Transverse colon (tissue), 4 donors: ENCODE measurements at regions not wholly inside any gene's neighbourhood (a gene's known extent, or its start where the extent isn't known, plus 50 kb on each side); places are given as distances from the start of the nearest gene placed in this dataset.

ENCODE experiments used
- DNase-seq: peaks from one replicate; pipeline ENCODE4 v3.0.0-alpha.2; 2019
- H3K27ac ChIP-seq, 4 donors: fragments of 200-600 bp; sonication (generic); 2 replicates each; pipeline ENCODE4 v1.5.1; 2016 to 2018; ENCODE audit warnings: inconsistent platforms in 4 of 4
- H3K27me3 ChIP-seq: fragments of 200-600 bp; sonication (generic); 2 replicates; pipeline ENCODE4 v1.5.1; 2017; ENCODE audit warnings: inconsistent platforms
- H3K36me3 ChIP-seq, 4 donors: fragments of 200-600 bp; sonication (generic); 2 replicates each; pipeline ENCODE4 v1.5.1; 2017 to 2019; ENCODE audit warnings: inconsistent platforms in 4 of 4
- H3K4me1 ChIP-seq, 4 donors: fragments of 200-600 bp; sonication (generic); 2 replicates each; pipeline ENCODE4 v1.5.1; 2017 to 2020; ENCODE audit warnings: inconsistent platforms in 4 of 4
- H3K4me3 ChIP-seq, 4 donors: fragments of 200-600 bp; sonication (generic); 1 replicate in 1 of 4; 2 replicates in 3 of 4; pipeline versions ENCODE4 v1.5.1 to v1.6.1; 2017 to 2019; ENCODE audit warnings: inconsistent platforms in 4 of 4
- H3K9me3 ChIP-seq, 2 donors: fragments of 200-600 bp; sonication (generic); 2 replicates each; pipeline ENCODE4 v1.5.1; 2017 to 2019; ENCODE audit warnings: inconsistent platforms in 2 of 2
- EP300 ChIP-seq: sonication (generic); formaldehyde crosslinking; IDR thresholded peaks from one replicate; pipeline ENCODE4 v1.6.1; 2017; ENCODE audit warnings: antibody characterized with exemption, low read depth
- POLR2A ChIP-seq: fragments of 450-650 bp; IDR thresholded peaks from one replicate; pipeline ENCODE4 v1.6.1; 2016; ENCODE audit warnings: antibody characterized with exemption, mild to moderate bottlenecking, moderate library complexity
- POLR2AphosphoS5 ChIP-seq, 3 donors: sonication (generic); formaldehyde crosslinking; IDR thresholded peaks; one replicate each; pipeline ENCODE4 v1.6.1; 2016; ENCODE audit warnings: antibody characterized with exemption in 3 of 3
- WGBS, 2 donors: methylation state at CpG; one replicate each; pipeline ENCODE4 v1.1.5; 2018; ENCODE audit warnings: low coverage in 1 of 2; 5-methylcytosine and 5-hydroxymethylcytosine counted together
- in situ Hi-C, 4 donors: fragments of 200-750 bp; cut with MboI; loops; one replicate each; pipeline versions ENCODE4 v1.15.0 to v1.15.1; 2017; ENCODE audit warnings: low sequenced_read_pairs in 3 of 4, low pct_ligation_motif_present in 1 of 4, low pct_unique_long_range_greater_than_20kb in 1 of 4
- intact Hi-C: fragments of 100-400 bp; cut with DNase I; formaldehyde crosslinking; loops from one replicate; pipeline ENCODE4 v1.15.1; 2023; ENCODE audit warnings: low total_unique reads
- TF ChIP-seq, protein P1 (sequence below), 5 experiments: fragments of 200-600 bp in 3 of 5; fragments of 450-650 bp in 2 of 5; sonication (generic) in 3 of 5; IDR thresholded peaks; 1 replicate in 2 of 5; 2 replicates in 3 of 5; pipeline ENCODE4 v1.5.1; 2016 to 2017; ENCODE audit warnings: antibody characterized with exemption in 5 of 5, inconsistent platforms in 3 of 5, mild to moderate bottlenecking in 2 of 5, moderate library complexity in 1 of 5

DNA sequence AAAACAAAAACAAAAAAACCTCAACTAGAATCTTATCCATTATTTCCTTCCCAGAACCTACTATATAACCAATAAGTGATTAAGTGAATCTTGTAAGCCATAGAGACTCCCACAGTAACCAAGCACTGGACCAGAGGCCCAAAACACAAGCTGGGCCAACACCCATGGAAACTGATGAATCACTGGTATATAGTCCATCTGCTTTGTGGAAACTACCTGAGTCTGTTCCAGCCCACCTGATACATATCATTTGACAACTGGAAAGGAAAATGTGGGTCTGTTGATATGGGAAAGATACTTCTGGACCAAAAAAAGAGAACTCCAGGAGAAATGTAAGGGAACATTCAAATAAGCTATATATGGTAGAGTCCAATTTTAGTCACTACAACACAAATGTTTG, 252.8 kb downstream of the MREG start:
- H3K27ac ChIP-seq: no peak overlapping the region
- no peak for DNase-seq
- H3K36me3 ChIP-seq: no peaks in the 10 kb centered on the region
- H3K9me3 ChIP-seq: no peaks in the 10 kb centered on the region
- H3K27me3 ChIP-seq: no peaks in the 10 kb centered on the region
- TF ChIP-seq EP300 (no peak), POLR2A (no peak), POLR2AphosphoS5 (IDR thresholded peaks at IDR 0.05) (no peak)
- TF ChIP-seq, protein P1, sequence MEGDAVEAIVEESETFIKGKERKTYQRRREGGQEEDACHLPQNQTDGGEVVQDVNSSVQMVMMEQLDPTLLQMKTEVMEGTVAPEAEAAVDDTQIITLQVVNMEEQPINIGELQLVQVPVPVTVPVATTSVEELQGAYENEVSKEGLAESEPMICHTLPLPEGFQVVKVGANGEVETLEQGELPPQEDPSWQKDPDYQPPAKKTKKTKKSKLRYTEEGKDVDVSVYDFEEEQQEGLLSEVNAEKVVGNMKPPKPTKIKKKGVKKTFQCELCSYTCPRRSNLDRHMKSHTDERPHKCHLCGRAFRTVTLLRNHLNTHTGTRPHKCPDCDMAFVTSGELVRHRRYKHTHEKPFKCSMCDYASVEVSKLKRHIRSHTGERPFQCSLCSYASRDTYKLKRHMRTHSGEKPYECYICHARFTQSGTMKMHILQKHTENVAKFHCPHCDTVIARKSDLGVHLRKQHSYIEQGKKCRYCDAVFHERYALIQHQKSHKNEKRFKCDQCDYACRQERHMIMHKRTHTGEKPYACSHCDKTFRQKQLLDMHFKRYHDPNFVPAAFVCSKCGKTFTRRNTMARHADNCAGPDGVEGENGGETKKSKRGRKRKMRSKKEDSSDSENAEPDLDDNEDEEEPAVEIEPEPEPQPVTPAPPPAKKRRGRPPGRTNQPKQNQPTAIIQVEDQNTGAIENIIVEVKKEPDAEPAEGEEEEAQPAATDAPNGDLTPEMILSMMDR (IDR thresholded peaks at IDR 0.05): no peak
- H3K4me1 ChIP-seq: no peaks in the 10 kb centered on the region
- intact Hi-C loops: no loop called here
- no peak overlapping the region for H3K4me3 ChIP-seq
- in situ Hi-C loops: no loop called here

DNA sequence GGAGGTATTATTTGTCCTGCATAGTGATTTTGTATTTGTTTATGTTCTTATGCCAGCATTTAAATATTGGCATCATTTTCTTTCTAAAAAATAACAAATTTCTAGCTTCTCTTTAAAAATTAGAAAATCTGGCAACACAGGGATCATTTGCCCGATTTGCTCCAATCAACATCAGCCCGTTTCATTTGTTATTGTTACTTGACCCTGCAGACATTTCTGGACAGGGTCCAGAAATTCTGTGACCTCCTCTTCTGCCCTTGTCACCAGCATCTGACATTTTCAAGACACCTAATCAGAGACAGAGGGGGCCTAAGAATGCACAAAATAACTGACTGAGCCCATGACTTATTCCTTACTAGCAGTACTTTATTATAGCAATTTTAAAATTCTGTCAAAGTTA, 253.3 kb downstream of the MREG start:
- Histone ChIP-seq H3K27ac (no peak overlapping the region), H3K9me3 (no peaks in the 10 kb centered on the region), H3K36me3 (no peaks in the 10 kb centered on the region), H3K4me3 (no peak overlapping the region), H3K27me3 (no peaks in the 10 kb centered on the region), H3K4me1 (no peaks in the 10 kb centered on the region)
- 72 to 82% methylated on average over 2 of the region's 2 CpGs for WGBS, 2 donors
- intact Hi-C loops (no loop called here), in situ Hi-C loops (no loop called here)
- no peak for DNase-seq
- TF ChIP-seq EP300: no peak
- TF ChIP-seq, protein P1 (IDR thresholded peaks at IDR 0.05): no peak
- no peak for TF ChIP-seq POLR2A
- no peak for TF ChIP-seq POLR2AphosphoS5 (IDR thresholded peaks at IDR 0.05)

DNA sequence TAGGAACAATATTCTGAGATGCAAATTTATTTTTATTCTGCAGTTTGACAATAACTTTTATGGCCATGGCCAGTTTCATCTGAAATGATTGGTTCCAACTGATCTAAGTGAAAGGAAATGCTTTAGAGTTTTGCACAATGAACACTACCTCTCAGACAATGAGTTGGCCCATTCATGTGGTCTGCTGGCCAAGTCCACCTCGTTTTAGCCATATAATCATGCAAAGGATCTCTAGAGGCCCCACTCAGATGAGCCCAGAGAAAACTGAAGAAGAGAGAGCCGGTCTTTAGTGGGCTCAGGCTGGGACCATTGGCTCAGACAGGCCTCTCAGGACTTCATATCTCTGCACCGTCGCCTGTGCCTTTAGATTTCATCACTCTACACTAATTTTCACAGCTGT, 254.7 kb downstream of the MREG start:
- in situ Hi-C loops (no loop called here), intact Hi-C loops (no loop called here)
- DNase-seq: no peak
- H3K9me3 ChIP-seq: no peaks in the 10 kb centered on the region
- no peak overlapping the region for H3K4me3 ChIP-seq
- no peaks in the 10 kb centered on the region for H3K27me3 ChIP-seq
- H3K27ac ChIP-seq: no peak overlapping the region
- H3K4me1 ChIP-seq: no peaks in the 10 kb centered on the region
- 67 to 89% methylated on average over 1 to 4 of the region's 4 CpGs for WGBS, 2 donors
- no peak for TF ChIP-seq POLR2A
- TF ChIP-seq EP300: no peak
- TF ChIP-seq POLR2AphosphoS5 (IDR thresholded peaks at IDR 0.05): no peak
- TF ChIP-seq, protein P1 (IDR thresholded peaks at IDR 0.05): no peak
- no peaks in the 10 kb centered on the region for H3K36me3 ChIP-seq

DNA sequence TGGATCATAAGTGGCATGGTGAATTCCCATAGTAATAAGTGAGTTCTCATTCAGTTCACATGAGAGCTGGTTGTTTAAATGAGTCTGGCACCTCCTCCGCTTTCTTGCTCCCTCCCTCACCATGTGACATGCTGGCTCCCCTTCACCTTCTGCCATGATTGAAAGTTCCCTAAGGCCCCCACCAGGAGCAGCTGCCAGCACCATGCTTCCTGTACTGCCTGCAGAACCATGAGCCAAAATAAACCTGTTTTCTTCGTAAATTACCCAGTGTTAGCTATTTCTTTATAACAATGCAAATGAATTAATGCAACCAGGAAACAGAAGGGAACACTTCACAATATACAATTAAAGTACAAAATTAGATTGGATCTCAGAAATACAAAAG, 257.0 kb downstream of the MREG start:
- Histone ChIP-seq H3K9me3 (no peaks in the 10 kb centered on the region), H3K36me3 (no peaks in the 10 kb centered on the region), H3K4me1 (no peaks in the 10 kb centered on the region), H3K27me3 (no peaks in the 10 kb centered on the region), H3K27ac (no peak overlapping the region), H3K4me3 (no peak overlapping the region)
- DNase-seq: no peak
- in situ Hi-C loops (no loop called here), intact Hi-C loops (no loop called here)
- 83 to 100% methylated on average over 2 of the region's 2 CpGs for WGBS, 2 donors
- TF ChIP-seq EP300 (no peak), POLR2AphosphoS5 (IDR thresholded peaks at IDR 0.05) (no peak), POLR2A (no peak)
- TF ChIP-seq, protein P1 (IDR thresholded peaks at IDR 0.05): no peak
